Gastroesophageal sphincter (tissue), 4 donors: ENCODE measurements at regions not wholly inside any gene's neighbourhood (a gene's known extent, or its start where the extent isn't known, plus 50 kb on each side); places are given as distances from the start of the nearest gene placed in this dataset.

Experiments used
- ATAC-seq: fragments of 150-250 bp; one replicate; pipeline ENCODE4 v1.9.1; 2016; ENCODE audit warnings: mild to moderate bottlenecking, moderate library complexity
- H3K27ac ChIP-seq, 4 donors: fragments of 200-600 bp; sonication (generic) in 3 of 4; 1 replicate in 3 of 4; 2 replicates in 1 of 4; pipeline ENCODE4 v1.5.1; 2016 to 2019
- H3K27me3 ChIP-seq: fragments of 200-600 bp; sonication (generic); one replicate; pipeline ENCODE4 v1.5.1; 2019
- H3K36me3 ChIP-seq, 2 donors: fragments of 200-600 bp; sonication (generic); one replicate each; pipeline ENCODE4 v1.5.1; 2019; ENCODE audit warnings: control low read depth in 1 of 2
- H3K4me1 ChIP-seq, 3 donors: fragments of 200-600 bp; sonication (generic); 1 replicate in 2 of 3; 2 replicates in 1 of 3; pipeline ENCODE4 v1.5.1; 2016 to 2019; ENCODE audit warnings: control low read depth in 2 of 3
- H3K4me3 ChIP-seq, 2 donors: fragments of 200-600 bp; sonication (generic); one replicate each; pipeline ENCODE4 v1.5.1; 2019; ENCODE audit warnings: mild to moderate bottlenecking in 1 of 2, moderate library complexity in 1 of 2
- H3K9me3 ChIP-seq, 3 donors: fragments of 200-600 bp; sonication (generic); one replicate each; pipeline ENCODE4 v1.5.1; 2017 to 2019; ENCODE audit warnings: control low read depth in 2 of 3
- CTCF ChIP-seq, 4 experiments: fragments of 200-600 bp in 2 of 4; fragments of 450-650 bp in 2 of 4; sonication (generic) in 1 of 4; IDR thresholded peaks; one replicate each; pipeline ENCODE4 v1.5.1; 2017 to 2019; ENCODE audit warnings: antibody characterized with exemption in 4 of 4, mild to moderate bottlenecking in 2 of 4, moderate library complexity in 2 of 4
- EP300 ChIP-seq: sonication (generic); formaldehyde crosslinking; IDR thresholded peaks from one replicate; pipeline ENCODE4 v1.6.1; 2017; ENCODE audit warnings: antibody characterized with exemption, mild to moderate bottlenecking
- POLR2A ChIP-seq, 2 donors: fragments of 450-650 bp; IDR thresholded peaks; one replicate each; pipeline ENCODE4 v1.6.1; 2017; ENCODE audit warnings: antibody characterized with exemption in 2 of 2, mild to moderate bottlenecking in 2 of 2, moderate library complexity in 1 of 2
- POLR2AphosphoS5 ChIP-seq: sonication (generic); formaldehyde crosslinking; IDR thresholded peaks from one replicate; pipeline ENCODE4 v1.6.1; 2017; ENCODE audit warnings: antibody characterized with exemption
- WGBS, 2 donors: methylation state at CpG; one replicate each; pipeline ENCODE4 v1.1.5; 2018; ENCODE audit warnings: low coverage in 1 of 2; 5-methylcytosine and 5-hydroxymethylcytosine counted together

GRCh38 chr4:154005171-154005520 lies 216.3 kb upstream of the SFRP2 start:
- no peak overlapping the region for H3K4me3 ChIP-seq
- H3K27me3 ChIP-seq: no peaks in the 10 kb centered on the region
- H3K4me1 ChIP-seq: peaks cover 2 to 35% (median 11%) of the 10 kb centered on the region in 3 donors
- no peak for ATAC-seq
- TF ChIP-seq EP300 (no peak), POLR2AphosphoS5 (no peak), POLR2A (IDR thresholded peaks at IDR 0.05) (no peak), CTCF (IDR thresholded peaks at IDR 0.05) (no peak)
- H3K27ac ChIP-seq: peak overlapping the region; percentile 77 to 80 (median 79)
- H3K9me3 ChIP-seq: no peaks in the 10 kb centered on the region
- no peaks in the 10 kb centered on the region for H3K36me3 ChIP-seq
- WGBS, 2 donors: 63% methylated on average over 3 of the region's 5 CpGs; no CpG with 5 or more reads in 1 of the 2 donors

- peak; percentile 22 for TF ChIP-seq EP300
- TF ChIP-seq POLR2AphosphoS5: peak; percentile 95
- TF ChIP-seq CTCF (IDR thresholded peaks at IDR 0.05): no peak
- TF ChIP-seq POLR2A (IDR thresholded peaks at IDR 0.05): no peak
- peak; percentile 92 for ATAC-seq
- peak overlapping the region; percentile 77 to 80 (median 79) for H3K27ac ChIP-seq
Observed at GRCh38 chr4:154004507-154005170, 215.8 kb upstream of the SFRP2 start.

GRCh38 chr4:154004016-154004415 lies 215.1 kb upstream of the SFRP2 start:
- H3K4me1 ChIP-seq: peaks cover 2 to 24% (median 7%) of the 10 kb centered on the region in 3 donors
- no peak overlapping the region for H3K4me3 ChIP-seq
- no peak for ATAC-seq
- peak overlapping the region; percentile 62 to 80 (median 78) for H3K27ac ChIP-seq
- 57 to 66% methylated on average over 5 of the region's 5 CpGs for WGBS, 2 donors
- H3K36me3 ChIP-seq: no peaks in the 10 kb centered on the region
- H3K27me3 ChIP-seq: no peaks in the 10 kb centered on the region
- TF ChIP-seq CTCF (IDR thresholded peaks at IDR 0.05) (no peak), POLR2A (IDR thresholded peaks at IDR 0.05) (no peak), POLR2AphosphoS5 (no peak), EP300 (no peak)
- no peaks in the 10 kb centered on the region for H3K9me3 ChIP-seq

More at GRCh38 chr4:154004507-154005170, 215.8 kb upstream of the SFRP2 start:
- Histone ChIP-seq H3K27me3 (no peaks in the 10 kb centered on the region), H3K4me1 (peaks cover 2 to 30% (median 7%) of the 10 kb centered on the region in 3 donors), H3K9me3 (no peaks in the 10 kb centered on the region), H3K36me3 (no peaks in the 10 kb centered on the region), H3K4me3 (no peak overlapping the region)
- WGBS, 2 donors: 19 to 60% methylated on average over 1 to 5 of the region's 7 CpGs

- H3K4me1 ChIP-seq: peaks cover 2 to 19% (median 7%) of the 10 kb centered on the region in 3 donors
- H3K27me3 ChIP-seq: no peaks in the 10 kb centered on the region
- WGBS, 2 donors: 90% methylated on average over 1 of the region's 1 CpG; no CpG with 5 or more reads in 1 of the 2 donors
- TF ChIP-seq EP300 (no peak), POLR2AphosphoS5 (no peak), POLR2A (IDR thresholded peaks at IDR 0.05) (no peak), CTCF (IDR thresholded peaks at IDR 0.05) (no peak)
- H3K4me3 ChIP-seq: no peak overlapping the region
- no peaks in the 10 kb centered on the region for H3K36me3 ChIP-seq
- no peak for ATAC-seq
- H3K27ac ChIP-seq: peak overlapping the region in 3 of 4 donors; percentile 77 to 80 (median 80)
- no peaks in the 10 kb centered on the region for H3K9me3 ChIP-seq
Observed at GRCh38 chr4:154003378-154003777, 214.5 kb upstream of the SFRP2 start.

- Histone ChIP-seq H3K27ac (no peak overlapping the region), H3K27me3 (no peaks in the 10 kb centered on the region), H3K36me3 (no peaks in the 10 kb centered on the region), H3K4me1 (peaks cover 2 to 19% (median 7%) of the 10 kb centered on the region in 3 donors), H3K4me3 (no peak overlapping the region), H3K9me3 (peaks cover 0 to 11% (median 0%) of the 10 kb centered on the region in 3 donors)
- no peak for ATAC-seq
- TF ChIP-seq POLR2AphosphoS5: no peak
- no peak for TF ChIP-seq EP300
- TF ChIP-seq CTCF (IDR thresholded peaks at IDR 0.05): no peak
- no peak for TF ChIP-seq POLR2A (IDR thresholded peaks at IDR 0.05)
Observed at GRCh38 chr4:154001193-154001592, 212.3 kb upstream of the SFRP2 start.
